T-cell (primary cell): ENCODE measurements at regions not wholly inside any gene's neighbourhood (a gene's known extent, or its start where the extent isn't known, plus 50 kb on each side); places are given as distances from the start of the nearest gene placed in this dataset.
A peak's percentile ranks its signal among the peaks of the same experiment; 100 is the strongest.

Source experiments
- ATAC-seq, 4 experiments: fragments of 200-7000 bp in 3 of 4; fragments of 150-1000 bp in 1 of 4; cut with Tn5 transposase; replicated peaks in 1 of 4; 1 replicate in 3 of 4; 2 replicates in 1 of 4; pipeline ENCODE4 v1.10.0; 2021; ENCODE audit warnings: moderate library complexity in 3 of 4, mild to moderate bottlenecking in 2 of 4, moderate number of reproducible peaks in 1 of 4
- CTCF ChIA-PET, 2 donors: fragments of 300-600 bp; sonication (Branson Sonifier 250); formaldehyde crosslinking; loops; one replicate each; lab custom pipeline; 2022; ENCODE audit warnings: antibody characterized with exemption in 2 of 2; lab: Charles Lee
- POLR2A ChIA-PET, 2 donors: fragments of 300-600 bp; sonication (Branson Sonifier 250); formaldehyde crosslinking; loops; one replicate each; lab custom pipeline; 2022; ENCODE audit warnings: antibody characterized with exemption in 2 of 2; lab: Charles Lee
- DNase-seq, 35 experiments: peaks; one replicate each; pipeline versions ENCODE4 v3.0.0 to v3.0.0-alpha.2; 2013 to 2023
- H3K27ac ChIP-seq: one replicate; pipeline ENCODE4 v1.5.1; 2013; ENCODE audit warnings: low read length
- H3K27me3 ChIP-seq, 2 experiments: replicated peaks in 1 of 2; 1 replicate in 1 of 2; 2 replicates in 1 of 2; pipeline versions ENCODE4 v1.6.1 to v1.7.0; 2013; ENCODE audit warnings: low read length in 1 of 2, mixed read lengths in 1 of 2; ENCODE audit not compliant: control insufficient read depth in 2 of 2, insufficient read depth in 2 of 2; ENCODE audit errors: extremely low read depth in 1 of 2
- H3K36me3 ChIP-seq, 2 donors: 1 replicate in 1 of 2; 2 replicates in 1 of 2; pipeline versions ENCODE4 v1.6.1 to v1.7.0; 2013; ENCODE audit warnings: low read length in 1 of 2; ENCODE audit not compliant: control insufficient read depth in 2 of 2, insufficient read depth in 1 of 2; ENCODE audit errors: extremely low read depth in 1 of 2
- H3K4me1 ChIP-seq, 2 experiments: 1 replicate in 1 of 2; 2 replicates in 1 of 2; pipeline versions ENCODE4 v1.6.1 to v1.7.0; 2013; ENCODE audit warnings: low read length in 2 of 2, mixed read lengths in 1 of 2; ENCODE audit not compliant: insufficient read depth in 2 of 2, control insufficient read depth in 1 of 2; ENCODE audit errors: extremely low read depth in 1 of 2
- H3K4me3 ChIP-seq, 2 donors: 1 replicate in 1 of 2; 2 replicates in 1 of 2; pipeline versions ENCODE4 v1.5.1 to v1.7.0; 2013; ENCODE audit warnings: mild to moderate bottlenecking in 2 of 2, low read length in 1 of 2, moderate library complexity in 1 of 2; ENCODE audit not compliant: control insufficient read depth in 1 of 2; ENCODE audit errors: extremely low read depth in 1 of 2
- H3K9me3 ChIP-seq: 2 replicates; pipeline ENCODE4 v1.7.0; 2013
- H3K27ac Mint-ChIP-seq, 2 donors: one replicate each; pipeline ENCODE4 v1.8.0; 2020 to 2021; ENCODE audit warnings: mild to moderate bottlenecking in 2 of 2, mixed read lengths in 2 of 2
- H3K27me3 Mint-ChIP-seq, 2 donors: one replicate each; pipeline ENCODE4 v1.8.0; 2021 to 2022; ENCODE audit warnings: mixed read lengths in 2 of 2
- H3K36me3 Mint-ChIP-seq: one replicate; pipeline ENCODE4 v1.8.0; 2021; ENCODE audit warnings: mixed read lengths
- H3K4me1 Mint-ChIP-seq, 3 donors: one replicate each; pipeline ENCODE4 v1.8.0; 2020 to 2022; ENCODE audit warnings: mixed read lengths in 3 of 3, mild to moderate bottlenecking in 1 of 3
- H3K4me3 Mint-ChIP-seq, 3 donors: one replicate each; pipeline ENCODE4 v1.8.0; 2020 to 2022; ENCODE audit warnings: mild to moderate bottlenecking in 3 of 3, mixed read lengths in 3 of 3, moderate library complexity in 3 of 3
- H3K9me3 Mint-ChIP-seq, 3 donors: one replicate each; pipeline ENCODE4 v1.8.0; 2020 to 2022; ENCODE audit warnings: mixed read lengths in 3 of 3
- WGBS: methylation state at CpG from one replicate; pipeline ENCODE4 v1.1.5; 2013; ENCODE audit warnings: missing lambda C conversion rate; ENCODE audit not compliant: insufficient coverage; 5-methylcytosine and 5-hydroxymethylcytosine counted together

- H3K36me3 ChIP-seq = no peaks in the 10 kb centered on the region
- no peak overlapping the region for H3K27ac ChIP-seq
- Mint-ChIP-seq H3K27me3 (peaks cover 25 to 33% of the 10 kb centered on the region in 2 donors), H3K4me1 (no peaks in the 10 kb centered on the region), H3K36me3 (no peaks in the 10 kb centered on the region), H3K27ac (no peak overlapping the region), H3K4me3 (no peak overlapping the region), H3K9me3 (no peaks in the 10 kb centered on the region)
- CTCF ChIA-PET = interaction anchor here in 1 of 2 donors (1.2 kb wide), 1 partner anchor 268 kb away, joined by 6 read pairs; no protein-coding TSS in a partner anchor
- no peak overlapping the region for H3K4me3 ChIP-seq
- peaks cover 3 to 11% of the 10 kb centered on the region in 2 experiments for H3K27me3 ChIP-seq
- DNase-seq (peak in 10 of 35 experiments; percentile 3 to 38 (median 7)), ATAC-seq (no peak)
- no peaks in the 10 kb centered on the region for H3K4me1 ChIP-seq
- 88% methylated on average over 1 of the region's 5 CpGs for WGBS
- POLR2A ChIA-PET = no interaction called here
- no peaks in the 10 kb centered on the region for H3K9me3 ChIP-seq
These were observed 180.3 kb upstream of the TSC22D2 start for GRCh38 chr3:150227839-150228238.

GRCh38 chr3:150225986-150226385, 182.1 kb upstream of the TSC22D2 start:
- WGBS = 78% methylated on average over 8 of the region's 9 CpGs
- H3K4me1 Mint-ChIP-seq = peaks cover 2 to 8% (median 2%) of the 10 kb centered on the region in 3 donors
- peaks cover 7 to 24% of the 10 kb centered on the region in 2 experiments for H3K27me3 ChIP-seq
- ChIA-PET CTCF (interaction anchor here (0.6 to 1.1 kb wide), 3 partner anchors 14 to 269 kb away, joined by 3 to 5 read pairs (median 3); no protein-coding TSS in a partner anchor), POLR2A (no interaction called here)
- H3K4me1 ChIP-seq = peaks cover 0 to 5% of the 10 kb centered on the region in 2 experiments
- H3K4me3 ChIP-seq = no peak overlapping the region
- no peak overlapping the region for H3K27ac ChIP-seq
- ATAC-seq (no peak), DNase-seq (no peak)
- no peaks in the 10 kb centered on the region for H3K9me3 ChIP-seq
- H3K36me3 Mint-ChIP-seq = no peaks in the 10 kb centered on the region
- peaks cover 39 to 49% of the 10 kb centered on the region in 2 donors for H3K27me3 Mint-ChIP-seq
- no peak overlapping the region for H3K27ac Mint-ChIP-seq
- no peaks in the 10 kb centered on the region for H3K36me3 ChIP-seq
- H3K4me3 Mint-ChIP-seq = no peak overlapping the region
- no peaks in the 10 kb centered on the region for H3K9me3 Mint-ChIP-seq

- Histone ChIP-seq H3K4me1 (peaks cover 0 to 5% of the 10 kb centered on the region in 2 experiments), H3K9me3 (no peaks in the 10 kb centered on the region), H3K27me3 (peaks cover 7 to 26% of the 10 kb centered on the region in 2 experiments), H3K27ac (no peak overlapping the region), H3K4me3 (no peak overlapping the region), H3K36me3 (no peaks in the 10 kb centered on the region)
- H3K27ac Mint-ChIP-seq = no peak overlapping the region
- WGBS = 100% methylated on average over 1 of the region's 4 CpGs
- POLR2A ChIA-PET = no interaction called here
- CTCF ChIA-PET = interaction anchor here (0.6 to 1.4 kb wide), 3 partner anchors 8 to 1377 kb away, joined by 4 to 11 read pairs (median 5); no protein-coding TSS in a partner anchor
- ATAC-seq (no peak), DNase-seq (no peak)
- peaks cover 43 to 58% of the 10 kb centered on the region in 2 donors for H3K27me3 Mint-ChIP-seq
- no peaks in the 10 kb centered on the region for H3K36me3 Mint-ChIP-seq
- no peaks in the 10 kb centered on the region for H3K9me3 Mint-ChIP-seq
- no peak overlapping the region for H3K4me3 Mint-ChIP-seq
- peaks cover 2 to 10% (median 4%) of the 10 kb centered on the region in 3 donors for H3K4me1 Mint-ChIP-seq
These were observed 184.5 kb upstream of the TSC22D2 start for GRCh38 chr3:150223558-150223957.

- no peak overlapping the region for H3K4me3 Mint-ChIP-seq
These were observed 185.2 kb upstream of the TSC22D2 start for GRCh38 chr3:150222691-150223489.

GRCh38 chr3:150221904-150222523, 186.1 kb upstream of the TSC22D2 start:
- H3K4me3 Mint-ChIP-seq = no peak overlapping the region
- Histone ChIP-seq H3K4me1 (peaks cover 0 to 5% of the 10 kb centered on the region in 2 experiments), H3K9me3 (no peaks in the 10 kb centered on the region), H3K27me3 (peaks cover 7 to 21% of the 10 kb centered on the region in 2 experiments), H3K4me3 (no peak overlapping the region), H3K27ac (no peak overlapping the region), H3K36me3 (no peaks in the 10 kb centered on the region)
- WGBS = 92% methylated on average over 5 of the region's 10 CpGs
- H3K27me3 Mint-ChIP-seq = peaks cover 48 to 49% of the 10 kb centered on the region in 2 donors
- H3K4me1 Mint-ChIP-seq = peaks cover 2 to 10% (median 4%) of the 10 kb centered on the region in 3 donors
- CTCF ChIA-PET = interaction anchor here (0.6 kb wide), 2 partner anchors 257 to 272 kb away, joined by 3 read pairs; no protein-coding TSS in a partner anchor
- ATAC-seq (no peak), DNase-seq (no peak)
- H3K36me3 Mint-ChIP-seq = no peaks in the 10 kb centered on the region
- H3K27ac Mint-ChIP-seq = no peak overlapping the region
- H3K9me3 Mint-ChIP-seq = no peaks in the 10 kb centered on the region
- POLR2A ChIA-PET = no interaction called here

More at GRCh38 chr3:150222691-150223489, 185.2 kb upstream of the TSC22D2 start:
- H3K36me3 ChIP-seq = no peaks in the 10 kb centered on the region
- DNase-seq = no peak
- H3K27ac ChIP-seq = no peak overlapping the region
- Mint-ChIP-seq H3K27me3 (peaks cover 43 to 52% of the 10 kb centered on the region in 2 donors), H3K4me1 (peaks cover 2 to 10% (median 4%) of the 10 kb centered on the region in 3 donors), H3K27ac (no peak overlapping the region), H3K9me3 (no peaks in the 10 kb centered on the region), H3K36me3 (no peaks in the 10 kb centered on the region)
- ChIA-PET CTCF (interaction anchor here (0.6 to 1.4 kb wide), 5 partner anchors 9 to 285 kb away, joined by 3 to 11 read pairs (median 3); no protein-coding TSS in a partner anchor), POLR2A (no interaction called here)
- peaks cover 0 to 5% of the 10 kb centered on the region in 2 experiments for H3K4me1 ChIP-seq
- H3K4me3 ChIP-seq = no peak overlapping the region
- no peaks in the 10 kb centered on the region for H3K9me3 ChIP-seq
- H3K27me3 ChIP-seq = peaks cover 7 to 22% of the 10 kb centered on the region in 2 experiments
- WGBS = 65% methylated on average over 3 of the region's 10 CpGs
- ATAC-seq = no peak

GRCh38 chr3:150220799-150221198, 187.3 kb upstream of the TSC22D2 start:
- Histone ChIP-seq H3K36me3 (no peaks in the 10 kb centered on the region), H3K27ac (no peak overlapping the region), H3K4me1 (peaks cover 0 to 5% of the 10 kb centered on the region in 2 experiments), H3K9me3 (no peaks in the 10 kb centered on the region), H3K4me3 (no peak overlapping the region), H3K27me3 (peaks cover 7 to 24% of the 10 kb centered on the region in 2 experiments)
- POLR2A ChIA-PET = no interaction called here
- WGBS = no CpG with 5 or more reads among the region's 5 CpGs
- DNase-seq (no peak), ATAC-seq (no peak)
- Mint-ChIP-seq H3K4me1 (peaks cover 2 to 10% (median 4%) of the 10 kb centered on the region in 3 donors), H3K27me3 (peaks cover 41 to 48% of the 10 kb centered on the region in 2 donors), H3K27ac (no peak overlapping the region), H3K9me3 (no peaks in the 10 kb centered on the region), H3K36me3 (no peaks in the 10 kb centered on the region), H3K4me3 (peak overlapping the region in 1 of 3 donors; percentile 64)
- CTCF ChIA-PET = interaction anchor here (0.6 to 2.0 kb wide), 10 partner anchors 9 to 285 kb away, joined by 3 to 12 read pairs (median 4); no protein-coding TSS in a partner anchor
